Skeletal muscle cell (primary cell): ENCODE measurements at regions not wholly inside any gene's neighbourhood (a gene's known extent, or its start where the extent isn't known, plus 50 kb on each side); places are given as distances from the start of the nearest gene placed in this dataset.

Experiments
- DNase-seq: peaks from one replicate; pipeline ENCODE4 v3.0.0-alpha.2; 2010; ENCODE audit warnings: low read depth
- H3K4me3 ChIP-seq: 2 replicates; pipeline ENCODE4 v1.5.1; 2011; ENCODE audit warnings: low read depth, mild to moderate bottlenecking, control low read depth, low read length, moderate library complexity

- DNase-seq, result no peak
- no peak overlapping the region for H3K4me3 ChIP-seq
Observed at GRCh38 chr7:115721293-115722217, 309.0 kb downstream of the TFEC start.

- DNase-seq, result no peak
Observed at GRCh38 chr7:115719963-115720362, 310.6 kb downstream of the TFEC start.

GRCh38 chr7:115709664-115710063 lies 320.9 kb downstream of the TFEC start:
- DNase-seq, result no peak
- H3K4me3 ChIP-seq, result no peak overlapping the region

More at GRCh38 chr7:115719963-115720362, 310.6 kb downstream of the TFEC start:
- no peak overlapping the region for H3K4me3 ChIP-seq

GRCh38 chr7:115708013-115708341 lies 322.6 kb downstream of the TFEC start:
- no peak for DNase-seq
- no peak overlapping the region for H3K4me3 ChIP-seq

- no peak overlapping the region for H3K4me3 ChIP-seq
- no peak for DNase-seq
Observed at GRCh38 chr7:115707258-115708012, 323.1 kb downstream of the TFEC start.

- no peak overlapping the region for H3K4me3 ChIP-seq
- no peak for DNase-seq
Observed at GRCh38 chr7:115704884-115705283, 325.7 kb downstream of the TFEC start.

- no peak overlapping the region for H3K4me3 ChIP-seq
- no peak for DNase-seq
Observed at GRCh38 chr7:115701141-115701540, 329.4 kb downstream of the TFEC start.

- DNase-seq, result no peak
- H3K4me3 ChIP-seq, result no peak overlapping the region
Observed at GRCh38 chr7:115694424-115694823, 336.1 kb downstream of the TFEC start.

GRCh38 chr7:115693779-115694178 lies 336.8 kb downstream of the TFEC start:
- DNase-seq, result no peak
- no peak overlapping the region for H3K4me3 ChIP-seq

- H3K4me3 ChIP-seq, result no peak overlapping the region
- DNase-seq, result no peak
Observed at GRCh38 chr7:115689941-115690340, 340.6 kb downstream of the TFEC start.

GRCh38 chr7:115683093-115683492 lies 347.5 kb downstream of the TFEC start:
- DNase-seq, result no peak
- no peak overlapping the region for H3K4me3 ChIP-seq

GRCh38 chr7:115682507-115682906 lies 348.1 kb downstream of the TFEC start:
- no peak overlapping the region for H3K4me3 ChIP-seq
- no peak for DNase-seq

GRCh38 chr7:115680921-115681320 lies 349.6 kb downstream of the TFEC start:
- DNase-seq, result no peak
- no peak overlapping the region for H3K4me3 ChIP-seq

- no peak for DNase-seq
- H3K4me3 ChIP-seq, result no peak overlapping the region
Observed at GRCh38 chr7:115679976-115680375, 350.6 kb downstream of the TFEC start.

- no peak for DNase-seq
Observed at GRCh38 chr7:115679423-115679822, 351.1 kb downstream of the TFEC start.

GRCh38 chr7:115678086-115678982 lies 352.2 kb downstream of the TFEC start:
- no peak overlapping the region for H3K4me3 ChIP-seq
- DNase-seq, result peak; percentile 22

More at GRCh38 chr7:115679423-115679822, 351.1 kb downstream of the TFEC start:
- H3K4me3 ChIP-seq, result no peak overlapping the region

GRCh38 chr7:115676707-115677106 lies 353.9 kb downstream of the TFEC start:
- H3K4me3 ChIP-seq, result no peak overlapping the region
- DNase-seq, result no peak

GRCh38 chr7:115676080-115676479 lies 354.5 kb downstream of the TFEC start:
- H3K4me3 ChIP-seq, result no peak overlapping the region
- DNase-seq, result no peak

- DNase-seq, result no peak
- no peak overlapping the region for H3K4me3 ChIP-seq
Observed at GRCh38 chr7:115674467-115675024, 356.0 kb downstream of the TFEC start.
